ENCODE measurements at regions not wholly inside any gene's neighbourhood (a gene's known extent, or its start where the extent isn't known, plus 50 kb on each side); places are given as distances from the start of the nearest gene placed in this dataset.

- no peak for TF ChIP-seq CTCF (IDR thresholded peaks at IDR 0.05 in 8 of 11, conservative IDR thresholded peaks at IDR 0.05 in 3 of 11)
- TF ChIP-seq POLR2A (IDR thresholded peaks at IDR 0.05): no peak
- TF ChIP-seq POLR2AphosphoS5 (IDR thresholded peaks at IDR 0.05): no peak
Observed at GRCh38 chr1:29390491-29391361, 154.4 kb downstream of the PTPRU start.

All from spleen (tissue), 7 donors.